ENCODE measurements at regions not wholly inside any gene's neighbourhood (a gene's known extent, or its start where the extent isn't known, plus 50 kb on each side); places are given as distances from the start of the nearest gene placed in this dataset.

DNA sequence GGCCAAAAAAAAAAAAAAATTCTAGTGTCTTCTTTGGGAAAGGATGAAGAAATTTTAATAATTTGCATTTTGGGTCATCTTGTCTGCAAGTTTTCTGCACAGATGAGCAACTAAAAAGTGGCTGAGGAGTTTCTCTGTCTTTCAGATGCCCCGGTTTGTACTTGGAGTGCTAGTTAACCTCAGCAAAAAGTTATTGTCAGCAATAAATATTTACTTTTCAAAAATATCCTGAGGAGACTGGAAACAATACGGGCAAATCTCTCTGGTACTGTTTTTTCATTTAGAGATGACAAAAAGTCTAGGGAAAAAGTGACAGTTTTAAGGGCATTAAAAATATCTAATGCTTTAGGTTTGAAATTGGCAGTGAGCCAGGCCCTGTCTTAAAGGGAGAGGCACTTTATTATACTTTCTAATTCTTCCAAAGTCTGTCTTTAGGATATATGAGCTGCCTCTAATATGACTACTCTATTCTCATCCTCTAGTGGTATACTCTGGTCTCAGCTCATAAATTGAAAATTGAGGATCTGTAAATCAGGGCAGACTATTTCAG, 436.0 kb upstream of the NR2F2 start:
- TF ChIP-seq, protein P1, sequence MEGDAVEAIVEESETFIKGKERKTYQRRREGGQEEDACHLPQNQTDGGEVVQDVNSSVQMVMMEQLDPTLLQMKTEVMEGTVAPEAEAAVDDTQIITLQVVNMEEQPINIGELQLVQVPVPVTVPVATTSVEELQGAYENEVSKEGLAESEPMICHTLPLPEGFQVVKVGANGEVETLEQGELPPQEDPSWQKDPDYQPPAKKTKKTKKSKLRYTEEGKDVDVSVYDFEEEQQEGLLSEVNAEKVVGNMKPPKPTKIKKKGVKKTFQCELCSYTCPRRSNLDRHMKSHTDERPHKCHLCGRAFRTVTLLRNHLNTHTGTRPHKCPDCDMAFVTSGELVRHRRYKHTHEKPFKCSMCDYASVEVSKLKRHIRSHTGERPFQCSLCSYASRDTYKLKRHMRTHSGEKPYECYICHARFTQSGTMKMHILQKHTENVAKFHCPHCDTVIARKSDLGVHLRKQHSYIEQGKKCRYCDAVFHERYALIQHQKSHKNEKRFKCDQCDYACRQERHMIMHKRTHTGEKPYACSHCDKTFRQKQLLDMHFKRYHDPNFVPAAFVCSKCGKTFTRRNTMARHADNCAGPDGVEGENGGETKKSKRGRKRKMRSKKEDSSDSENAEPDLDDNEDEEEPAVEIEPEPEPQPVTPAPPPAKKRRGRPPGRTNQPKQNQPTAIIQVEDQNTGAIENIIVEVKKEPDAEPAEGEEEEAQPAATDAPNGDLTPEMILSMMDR (IDR thresholded peaks at IDR 0.05) = no peak
- no peak for TF ChIP-seq POLR2A (IDR thresholded peaks at IDR 0.05)
